Loucy (cell line): ENCODE measurements at regions not wholly inside any gene's neighbourhood (a gene's known extent, or its start where the extent isn't known, plus 50 kb on each side); places are given as distances from the start of the nearest gene placed in this dataset.

Experiments
- H2AFZ ChIP-seq: fragments of 200-600 bp; sonication (generic); 2 replicates; pipeline ENCODE4 v1.6.0; 2016; ENCODE audit warnings: antibody characterized with exemption, mild to moderate bottlenecking, low read length, moderate library complexity
- H3F3A ChIP-seq: fragments of 200-600 bp; 2 replicates; pipeline ENCODE4 v1.6.0; 2016; ENCODE audit warnings: antibody characterized with exemption, low read depth, mild to moderate bottlenecking
- H3K27me3 ChIP-seq: fragments of 200-600 bp; sonication (generic); 2 replicates; pipeline ENCODE4 v1.6.1; 2014; ENCODE audit warnings: low read length, mild to moderate bottlenecking; ENCODE audit not compliant: insufficient read depth, poor library complexity, severe bottlenecking
- H3K36me3 ChIP-seq: fragments of 200-600 bp; sonication (generic); 2 replicates; pipeline ENCODE4 v1.6.1; 2016; ENCODE audit warnings: low read length; ENCODE audit not compliant: insufficient read depth
- H3K4me1 ChIP-seq: fragments of 200-600 bp; sonication (generic); 2 replicates; pipeline ENCODE4 v1.5.1; 2014; ENCODE audit warnings: low read length, mild to moderate bottlenecking; ENCODE audit not compliant: insufficient read depth, poor library complexity, severe bottlenecking
- H3K4me2 ChIP-seq: fragments of 200-600 bp; sonication (generic); 2 replicates; pipeline ENCODE4 v1.6.0; 2014; ENCODE audit warnings: antibody characterized with exemption, low read length, low read depth, mild to moderate bottlenecking; ENCODE audit not compliant: poor library complexity, severe bottlenecking
- H3K4me3 ChIP-seq: fragments of 200-600 bp; sonication (generic); 2 replicates; pipeline ENCODE4 v1.5.1; 2014; ENCODE audit warnings: low read length, mild to moderate bottlenecking, mixed read lengths; ENCODE audit not compliant: poor library complexity, severe bottlenecking
- H3K79me2 ChIP-seq: fragments of 200-600 bp; sonication (generic); 2 replicates; pipeline ENCODE4 v1.6.1; 2014; ENCODE audit warnings: low read length; ENCODE audit not compliant: insufficient read depth
- H3K9ac ChIP-seq: fragments of 200-600 bp; sonication (generic); 2 replicates; pipeline ENCODE4 v1.6.0; 2014; ENCODE audit warnings: mild to moderate bottlenecking, low read depth, low read length, moderate library complexity; ENCODE audit not compliant: poor library complexity, severe bottlenecking
- H3K9me2 ChIP-seq: fragments of 200-600 bp; sonication (generic); replicated peaks from 2 replicates; pipeline ENCODE4 v1.6.1; 2016; ENCODE audit warnings: low read depth, low read length, mixed read lengths
- H3K9me3 ChIP-seq: fragments of 200-600 bp; sonication (generic); 2 replicates; pipeline ENCODE4 v1.6.1; 2014; ENCODE audit warnings: mild to moderate bottlenecking, antibody characterized with exemption, low read length, low read depth; ENCODE audit not compliant: insufficient read depth
- H4K20me1 ChIP-seq: fragments of 200-600 bp; sonication (generic); 2 replicates; pipeline ENCODE4 v1.6.0; 2014; ENCODE audit warnings: antibody characterized with exemption, low read length, mild to moderate bottlenecking; ENCODE audit not compliant: insufficient read depth, poor library complexity, severe bottlenecking
- CTCF ChIP-seq: fragments of 200-600 bp; sonication (generic); conservative IDR thresholded peaks from 2 replicates; pipeline ENCODE4 v1.5.1; 2014; ENCODE audit warnings: mild to moderate bottlenecking, antibody characterized with exemption, low read length
- EZH2phosphoT487 ChIP-seq: fragments of 200-600 bp; IDR thresholded peaks from 2 replicates; pipeline ENCODE4 v1.6.1; 2018; ENCODE audit warnings: antibody characterized with exemption, mild to moderate bottlenecking, moderate library complexity, borderline replicate concordance

- no peaks in the 10 kb centered on the region for H3K36me3 ChIP-seq
- TF ChIP-seq EZH2phosphoT487, result no peak
- TF ChIP-seq CTCF, result no peak
- H2AFZ ChIP-seq, result no peak overlapping the region
- no peaks in the 10 kb centered on the region for H3K9me3 ChIP-seq
- H3K4me3 ChIP-seq, result no peak overlapping the region
- no peaks in the 10 kb centered on the region for H4K20me1 ChIP-seq
- no peak overlapping the region for H3K9ac ChIP-seq
- no peaks in the 10 kb centered on the region for H3F3A ChIP-seq
- no peaks in the 10 kb centered on the region for H3K79me2 ChIP-seq
- H3K27me3 ChIP-seq, result no peaks in the 10 kb centered on the region
- H3K4me2 ChIP-seq, result no peak overlapping the region
- H3K9me2 ChIP-seq, result no peaks in the 10 kb centered on the region
- no peaks in the 10 kb centered on the region for H3K4me1 ChIP-seq
These were observed 89.2 kb upstream of the MITF start for GRCh38 chr3:69650066-69650419.

- Histone ChIP-seq H3K79me2 (no peaks in the 10 kb centered on the region), H3K9ac (no peak overlapping the region), H3K9me2 (no peaks in the 10 kb centered on the region), H3K9me3 (no peaks in the 10 kb centered on the region), H3K36me3 (no peaks in the 10 kb centered on the region), H2AFZ (no peak overlapping the region), H3F3A (no peaks in the 10 kb centered on the region), H3K27me3 (no peaks in the 10 kb centered on the region), H3K4me3 (no peak overlapping the region), H4K20me1 (no peaks in the 10 kb centered on the region), H3K4me1 (no peaks in the 10 kb centered on the region), H3K4me2 (no peak overlapping the region)
- TF ChIP-seq CTCF, result no peak
- no peak for TF ChIP-seq EZH2phosphoT487
These were observed 89.9 kb upstream of the MITF start for GRCh38 chr3:69649120-69650065.

GRCh38 chr3:69648126-69648525 is 91.1 kb upstream of the MITF start:
- no peaks in the 10 kb centered on the region for H3K9me2 ChIP-seq
- no peak for TF ChIP-seq EZH2phosphoT487
- TF ChIP-seq CTCF, result no peak
- H3K4me1 ChIP-seq, result no peaks in the 10 kb centered on the region
- H3K4me3 ChIP-seq, result no peak overlapping the region
- H3K9me3 ChIP-seq, result no peaks in the 10 kb centered on the region
- H3K9ac ChIP-seq, result no peak overlapping the region
- no peaks in the 10 kb centered on the region for H3K27me3 ChIP-seq
- H3F3A ChIP-seq, result no peaks in the 10 kb centered on the region
- no peaks in the 10 kb centered on the region for H4K20me1 ChIP-seq
- H3K36me3 ChIP-seq, result no peaks in the 10 kb centered on the region
- H3K4me2 ChIP-seq, result no peak overlapping the region
- H3K79me2 ChIP-seq, result no peaks in the 10 kb centered on the region
- H2AFZ ChIP-seq, result no peak overlapping the region
